Stimulated activated CD8-positive, alpha-beta memory T cell treated with anti-CD3 and anti-CD28 coated beads, Interleukin-2, amount 100 ng/mL, for 1 hour (primary cell): ENCODE measurements at regions not wholly inside any gene's neighbourhood (a gene's known extent, or its start where the extent isn't known, plus 50 kb on each side); places are given as distances from the start of the nearest gene placed in this dataset.

Source experiments
- DNase-seq, 2 donors: peaks; one replicate each; pipeline ENCODE4 v3.0.0-alpha.2; 2020; ENCODE audit warnings: low read depth in 2 of 2

- DNase-seq, result no peak
These were observed 647.0 kb downstream of the PLPP3 start for GRCh38 chr1:55932402-55932801.

GRCh38 chr1:55931081-55931940, 648.1 kb downstream of the PLPP3 start:
- DNase-seq, result no peak

DNA sequence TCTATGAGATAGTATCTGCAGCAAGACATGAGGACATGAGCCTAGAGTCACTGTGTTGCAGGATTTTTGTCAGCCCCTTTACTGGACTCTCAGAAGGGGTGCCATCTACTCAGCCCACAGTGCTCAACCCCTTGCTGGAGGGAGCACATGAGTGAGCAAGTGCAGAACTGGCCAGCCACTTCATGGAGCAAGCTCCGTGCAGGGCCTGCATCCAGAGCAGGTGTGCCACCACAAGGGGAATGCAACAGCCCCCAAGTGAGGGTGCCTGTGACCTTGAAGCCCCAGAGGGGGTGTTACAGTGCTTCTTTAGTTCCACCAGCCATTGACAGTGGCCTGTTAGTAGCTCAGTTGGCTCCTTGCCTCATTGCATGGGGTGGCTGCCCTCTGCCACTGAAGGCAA, 649.7 kb downstream of the PLPP3 start:
- DNase-seq, result no peak

GRCh38 chr1:55928576-55928975, 650.8 kb downstream of the PLPP3 start:
- no peak for DNase-seq

- no peak for DNase-seq
These were observed 651.6 kb downstream of the PLPP3 start for GRCh38 chr1:55927702-55928290.

DNA sequence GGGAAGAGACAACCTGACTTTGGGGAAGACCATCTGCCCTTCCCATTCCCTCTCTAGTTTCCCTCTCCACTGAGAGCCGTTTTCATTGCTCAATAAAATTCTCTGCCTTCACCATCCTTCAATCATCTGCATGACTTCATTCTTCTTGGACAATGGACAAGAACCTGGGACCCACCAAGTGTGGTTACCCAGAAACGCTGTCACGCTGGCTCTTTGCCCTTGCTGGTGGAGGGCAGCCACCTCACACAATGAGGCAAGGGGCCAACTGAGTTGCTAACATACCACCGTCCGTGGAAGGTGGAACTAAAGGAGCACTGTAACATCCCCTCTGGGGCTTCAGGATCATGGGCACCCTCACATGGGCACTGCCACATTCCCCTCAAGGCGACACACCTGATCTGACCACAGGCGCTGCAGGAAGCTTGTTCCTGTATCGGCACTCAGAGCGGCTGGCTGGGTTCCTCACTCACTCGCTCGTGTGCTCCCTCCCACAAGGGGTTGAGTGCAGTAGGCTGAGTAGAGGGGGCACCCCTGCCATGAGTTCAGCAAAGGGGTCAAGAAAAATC, 652.4 kb downstream of the PLPP3 start:
- DNase-seq, result no peak

DNA sequence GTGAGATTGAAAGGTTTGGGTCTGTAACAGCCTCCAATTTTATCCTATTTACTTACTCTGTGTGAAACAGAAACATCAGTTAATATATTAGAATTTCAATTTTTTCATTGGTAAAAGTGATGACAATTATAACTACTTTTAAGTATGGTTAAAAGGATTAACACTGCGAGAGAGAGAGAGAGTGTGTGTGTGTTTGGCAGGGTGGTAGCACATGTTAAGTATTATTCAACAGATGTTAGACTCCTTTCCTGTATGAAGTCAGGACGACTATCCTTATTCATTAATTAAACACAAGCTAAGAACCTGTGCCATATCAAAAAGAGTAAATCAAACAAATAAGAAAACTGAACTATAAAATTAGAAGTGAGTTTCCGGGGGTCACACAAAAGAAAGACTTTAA, 662.5 kb downstream of the PLPP3 start:
- no peak for DNase-seq

DNA sequence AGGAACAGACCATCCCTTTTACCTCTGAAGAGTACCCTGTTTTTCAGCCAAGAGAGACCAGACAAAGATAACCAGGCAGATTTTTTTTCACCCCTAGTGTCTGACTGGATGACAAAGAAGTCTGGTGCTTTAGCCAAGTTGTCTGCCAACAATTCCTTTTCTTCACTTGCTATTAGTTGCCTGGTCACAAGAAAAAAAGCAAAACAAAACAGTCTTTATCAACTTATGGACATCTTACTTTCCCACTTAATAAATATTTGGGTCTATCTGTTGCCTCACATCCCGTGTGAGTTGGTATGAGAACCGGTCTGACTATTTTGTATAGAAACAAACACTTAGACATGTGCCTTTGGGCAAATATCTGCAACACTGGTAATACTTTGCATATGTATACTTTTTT, 662.9 kb downstream of the PLPP3 start:
- DNase-seq, result no peak

- no peak for DNase-seq
These were observed 665.8 kb downstream of the PLPP3 start for GRCh38 chr1:55913565-55913964.

- no peak for DNase-seq
These were observed 666.9 kb downstream of the PLPP3 start for GRCh38 chr1:55912438-55912837.

DNA sequence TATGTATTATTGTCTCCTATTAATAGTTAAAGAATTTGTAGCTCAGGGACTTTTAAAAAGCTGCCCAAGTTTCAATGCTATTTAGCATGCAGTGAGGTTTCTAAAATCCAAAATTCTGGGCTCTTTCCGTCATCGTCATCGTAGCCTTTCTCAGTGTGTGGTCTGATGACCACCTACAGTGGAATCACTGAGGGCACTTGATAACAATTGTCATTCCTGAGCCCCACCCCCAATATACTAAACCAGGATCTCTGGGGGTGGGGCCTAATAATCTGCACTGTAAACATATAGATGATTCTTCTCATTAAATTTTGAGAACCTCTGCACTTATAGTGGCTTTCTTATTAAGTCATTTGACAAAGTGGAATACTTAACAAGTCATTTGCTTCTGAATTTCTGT, 674.8 kb downstream of the PLPP3 start:
- DNase-seq, result no peak

DNA sequence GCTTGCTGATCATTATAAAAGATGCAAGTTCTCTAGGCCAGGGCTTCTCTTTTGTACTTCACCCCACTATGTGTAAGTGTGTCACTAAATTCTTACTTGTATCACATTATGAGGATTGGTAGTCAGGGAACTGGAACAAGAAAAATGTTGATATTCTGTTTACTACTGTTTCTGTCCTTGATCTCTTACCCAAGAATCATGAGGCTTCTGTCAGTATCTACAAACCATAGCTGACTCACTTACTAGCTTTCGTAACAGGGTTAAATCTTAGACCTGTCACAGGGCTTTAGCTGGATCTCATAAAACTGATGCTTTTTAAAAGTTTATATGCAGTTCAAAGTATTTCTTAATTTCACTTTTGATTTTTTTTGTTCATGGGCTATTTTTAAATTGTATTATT, 681.2 kb downstream of the PLPP3 start:
- no peak for DNase-seq

GRCh38 chr1:55896210-55896609, 681.0 kb upstream of the USP24 start:
- DNase-seq, result no peak

GRCh38 chr1:55894521-55894920, 679.4 kb upstream of the USP24 start:
- DNase-seq, result no peak

- DNase-seq, result no peak
These were observed 678.0 kb upstream of the USP24 start for GRCh38 chr1:55893155-55893554.

- DNase-seq, result no peak
These were observed 673.6 kb upstream of the USP24 start for GRCh38 chr1:55888685-55889317.

DNA sequence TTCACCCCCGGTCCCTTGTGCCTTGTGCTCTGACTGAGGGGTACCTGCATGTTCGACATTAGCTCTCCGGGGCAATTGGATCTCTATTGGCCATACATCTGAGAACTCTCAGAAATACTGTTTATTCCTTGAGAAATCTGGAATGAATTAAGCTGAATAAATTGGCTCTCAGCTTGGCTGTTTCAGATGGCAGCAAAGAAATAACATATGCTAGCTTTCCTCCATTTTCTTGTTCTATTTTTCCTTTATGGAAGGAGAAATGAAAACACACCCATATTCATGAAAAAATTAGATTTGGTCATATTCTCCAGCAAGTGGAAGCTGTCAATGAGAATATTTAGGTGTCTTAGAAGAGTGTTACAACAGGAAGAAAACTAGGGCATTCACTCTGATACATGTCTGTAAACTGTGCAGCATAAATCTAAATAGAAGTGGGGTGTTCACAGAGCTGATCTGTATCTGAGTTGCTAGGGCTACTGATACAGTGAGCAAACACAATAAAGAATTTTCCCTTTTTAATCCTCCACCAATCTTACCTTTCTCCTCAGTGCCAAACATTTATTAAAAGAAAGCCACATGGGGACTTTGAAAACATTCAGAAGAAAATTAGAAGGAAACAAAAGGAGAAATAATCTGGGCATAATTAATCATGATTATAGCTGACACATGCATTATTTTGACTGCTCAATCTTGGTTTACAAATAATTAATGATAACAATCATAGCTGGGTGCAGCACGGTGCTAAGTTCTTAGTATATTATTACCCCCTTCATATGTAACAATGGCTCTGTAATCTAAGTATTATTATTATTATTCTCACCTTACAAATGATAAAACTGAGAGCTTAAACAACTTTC, 671.9 kb upstream of the USP24 start:
- DNase-seq, result no peak

DNA sequence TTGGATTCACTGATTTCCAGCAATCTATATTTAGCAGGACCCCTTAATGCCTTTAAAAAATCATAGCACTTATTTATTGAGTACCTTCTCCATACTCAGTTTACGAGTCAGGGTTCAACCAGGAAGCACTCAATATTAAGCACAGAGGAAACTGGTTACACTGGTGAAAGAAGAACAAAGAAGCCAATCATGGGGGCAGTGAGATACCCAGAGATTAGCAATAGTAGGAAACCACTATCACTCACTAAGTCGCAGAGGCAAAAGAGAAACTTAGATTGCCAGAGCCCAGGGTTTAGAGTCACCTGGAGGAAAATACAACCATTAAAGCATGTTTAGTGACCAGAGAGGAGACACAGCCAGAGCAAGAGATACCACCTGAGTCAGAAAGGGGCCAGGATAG, 670.5 kb upstream of the USP24 start:
- DNase-seq, result no peak

- no peak for DNase-seq
These were observed 667.8 kb upstream of the USP24 start for GRCh38 chr1:55882931-55883330.

DNA sequence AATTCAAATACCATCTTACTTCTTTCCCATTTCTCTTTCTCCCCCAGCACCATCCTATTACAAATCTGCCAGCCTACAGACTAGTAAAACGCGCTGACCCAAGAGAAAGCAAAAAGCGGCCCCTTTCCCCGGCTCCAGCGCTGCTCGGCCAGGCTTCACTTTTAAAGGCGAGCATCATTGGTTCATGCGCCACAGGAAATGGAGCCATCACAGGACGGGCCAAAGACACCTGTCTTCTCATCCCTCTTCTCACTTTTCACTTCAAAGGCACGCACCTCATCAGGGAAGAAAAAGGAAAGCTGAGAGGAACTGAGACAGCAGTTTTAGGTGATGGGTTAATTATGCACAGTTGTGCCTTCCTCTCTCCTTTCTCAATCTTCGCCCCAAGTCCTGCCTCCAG, 664.2 kb upstream of the USP24 start:
- DNase-seq, result no peak

GRCh38 chr1:55877437-55878232, 662.5 kb upstream of the USP24 start:
- DNase-seq, result no peak
